Neuronal stem cell (in vitro differentiated cells): ENCODE measurements at regions not wholly inside any gene's neighbourhood (a gene's known extent, or its start where the extent isn't known, plus 50 kb on each side); places are given as distances from the start of the nearest gene placed in this dataset.
"Not testable (repeated sequence)": the region's sequence is repeated elsewhere in the genome, so short reads cannot be mapped to it uniquely, and the experiment has no call there.

ENCODE experiments used
- DNase-seq: peaks from one replicate; pipeline ENCODE4 v3.0.0-alpha.2; 2013; ENCODE audit warnings: low spot score
- H2AFZ ChIP-seq: one replicate; pipeline ENCODE4 v1.6.1; 2013; ENCODE audit warnings: mild to moderate bottlenecking, low read length, inconsistent platforms
- H2AK5ac ChIP-seq: 2 replicates; pipeline ENCODE4 v1.6.1; 2013; ENCODE audit warnings: low read depth, mild to moderate bottlenecking, inconsistent platforms, low read length, moderate library complexity, mixed read lengths
- H2BK120ac ChIP-seq: 2 replicates; pipeline ENCODE4 v1.6.1; 2013; ENCODE audit warnings: low read depth, mild to moderate bottlenecking, inconsistent platforms, low read length, moderate library complexity, mixed read lengths
- H2BK12ac ChIP-seq: one replicate; pipeline ENCODE4 v1.6.1; 2013; ENCODE audit warnings: low read length, inconsistent platforms
- H2BK15ac ChIP-seq: 2 replicates; pipeline ENCODE4 v1.6.1; 2013; ENCODE audit warnings: mild to moderate bottlenecking, low read length, inconsistent platforms, mixed read lengths
- H2BK5ac ChIP-seq: one replicate; pipeline ENCODE4 v1.6.1; 2013; ENCODE audit warnings: inconsistent platforms, mild to moderate bottlenecking, low read length, moderate library complexity
- H3K14ac ChIP-seq: one replicate; pipeline ENCODE4 v1.6.1; 2013; ENCODE audit warnings: low read length, inconsistent platforms
- H3K18ac ChIP-seq: 2 replicates; pipeline ENCODE4 v1.6.1; 2013; ENCODE audit warnings: low read length, inconsistent platforms
- H3K23ac ChIP-seq: 2 replicates; pipeline ENCODE4 v1.6.1; 2013; ENCODE audit warnings: low read depth, mild to moderate bottlenecking, mixed read lengths, low read length, inconsistent platforms; ENCODE audit not compliant: poor library complexity
- H3K27ac ChIP-seq: replicated peaks from 3 replicates; pipeline ENCODE4 v1.5.1; 2013; ENCODE audit warnings: low read length, inconsistent platforms
- H3K27me3 ChIP-seq, 3 experiments: 2 replicates each; pipeline ENCODE4 v1.6.1; 2013; ENCODE audit warnings: low read length in 3 of 3, mild to moderate bottlenecking in 2 of 3, inconsistent platforms in 1 of 3, low read depth in 1 of 3, mixed read lengths in 1 of 3, moderate library complexity in 1 of 3; ENCODE audit not compliant: control insufficient read depth in 3 of 3, insufficient read depth in 3 of 3
- H3K36me3 ChIP-seq, 2 donors: replicated peaks in 1 of 2; 2 replicates each; pipeline ENCODE4 v1.6.1; 2013; ENCODE audit warnings: low read length in 2 of 2; ENCODE audit not compliant: control insufficient read depth in 2 of 2, insufficient read depth in 2 of 2
- H3K4ac ChIP-seq: 2 replicates; pipeline ENCODE4 v1.6.1; 2013; ENCODE audit warnings: inconsistent platforms, mild to moderate bottlenecking, low read length, moderate library complexity
- H3K4me1 ChIP-seq, 2 donors: 1 replicate in 1 of 2; 2 replicates in 1 of 2; pipeline ENCODE4 v1.6.1; 2013; ENCODE audit warnings: low read length in 2 of 2, low read depth in 1 of 2; ENCODE audit not compliant: control insufficient read depth in 2 of 2, insufficient read depth in 1 of 2
- H3K4me2 ChIP-seq: one replicate; pipeline ENCODE4 v1.6.1; 2013; ENCODE audit warnings: mild to moderate bottlenecking, low read length, inconsistent platforms; ENCODE audit not compliant: insufficient read depth, poor library complexity, severe bottlenecking
- H3K4me3 ChIP-seq, 2 donors: 2 replicates each; pipeline ENCODE4 v1.5.1; 2013; ENCODE audit warnings: low read length in 2 of 2, mild to moderate bottlenecking in 2 of 2, inconsistent platforms in 1 of 2, moderate library complexity in 1 of 2
- H3K79me1 ChIP-seq: one replicate; pipeline ENCODE4 v1.6.1; 2013; ENCODE audit warnings: low read depth, mild to moderate bottlenecking, inconsistent platforms, low read length, moderate library complexity
- H3K9ac ChIP-seq: one replicate; pipeline ENCODE4 v1.6.1; 2013; ENCODE audit warnings: mild to moderate bottlenecking, low read depth, low read length, inconsistent platforms; ENCODE audit not compliant: poor library complexity
- H3K9me3 ChIP-seq, 2 donors: replicated peaks in 1 of 2; 2 replicates each; pipeline versions ENCODE3 to v1.6.1; 2013; ENCODE audit warnings: low read length in 2 of 2, mild to moderate bottlenecking in 2 of 2, inconsistent platforms in 1 of 2, low read depth in 1 of 2, mixed read lengths in 1 of 2, moderate library complexity in 1 of 2; ENCODE audit not compliant: control insufficient read depth in 2 of 2, insufficient read depth in 1 of 2
- H4K8ac ChIP-seq: one replicate; pipeline ENCODE4 v1.6.1; 2013; ENCODE audit warnings: low read depth, mild to moderate bottlenecking, inconsistent platforms, low read length, moderate library complexity
- H4K91ac ChIP-seq: one replicate; pipeline ENCODE4 v1.6.1; 2013; ENCODE audit warnings: low read length, low read depth, mild to moderate bottlenecking, inconsistent platforms; ENCODE audit not compliant: poor library complexity
- WGBS, 2 donors: extraction: QIAGEN DNeasy Blood & Tissue Kit; methylation state at CpG; one replicate each; pipeline ENCODE4 v1.1.7; 2013; ENCODE audit warnings: missing lambda C conversion rate in 2 of 2, mixed read lengths in 1 of 2; ENCODE audit not compliant: insufficient read length in 2 of 2, insufficient replicate concordance in 1 of 2; ENCODE audit errors: extremely low coverage in 2 of 2; 5-methylcytosine and 5-hydroxymethylcytosine counted together

- Histone ChIP-seq H3K9me3 (peaks cover 0 to 4% of the 10 kb centered on the region in 2 donors), H3K9ac (no peak overlapping the region), H2BK12ac (no peak overlapping the region), H2BK15ac (no peak overlapping the region), H3K18ac (no peak overlapping the region), H3K27me3 (no peaks in the 10 kb centered on the region), H2AK5ac (no peak overlapping the region), H3K36me3 (no peaks in the 10 kb centered on the region), H3K79me1 (no peaks in the 10 kb centered on the region), H4K8ac (no peak overlapping the region), H3K4me2 (no peak overlapping the region), H2BK5ac (no peak overlapping the region), H3K14ac (no peak overlapping the region), H3K27ac (no peak overlapping the region), H3K4me1 (peaks cover 0 to 3% of the 10 kb centered on the region in 2 donors), H3K4ac (no peak overlapping the region), H4K91ac (no peak overlapping the region), H2AFZ (no peak overlapping the region), H3K23ac (no peak overlapping the region), H2BK120ac (no peak overlapping the region), H3K4me3 (no peak overlapping the region)
- no CpG with 5 or more reads among the region's 2 CpGs for WGBS, 2 donors
- DNase-seq, result no peak
These were observed 151.1 kb upstream of the TBX3 start for GRCh38 chr12:114835031-114835430.

- Histone ChIP-seq H2BK120ac (no peak overlapping the region), H3K27ac (no peak overlapping the region), H2AK5ac (no peak overlapping the region), H2AFZ (no peak overlapping the region), H3K18ac (no peak overlapping the region), H3K4me1 (peaks cover 0 to 3% of the 10 kb centered on the region in 2 donors), H2BK5ac (no peak overlapping the region), H2BK12ac (no peak overlapping the region), H4K91ac (no peak overlapping the region), H3K4ac (no peak overlapping the region), H3K79me1 (no peaks in the 10 kb centered on the region), H3K4me2 (no peak overlapping the region), H3K9me3 (peaks cover 0 to 4% of the 10 kb centered on the region in 2 donors), H3K36me3 (no peaks in the 10 kb centered on the region), H3K4me3 (no peak overlapping the region), H4K8ac (no peak overlapping the region), H3K9ac (no peak overlapping the region), H3K14ac (no peak overlapping the region), H3K23ac (no peak overlapping the region), H3K27me3 (no peaks in the 10 kb centered on the region), H2BK15ac (no peak overlapping the region)
- no CpG with 5 or more reads among the region's 3 CpGs for WGBS, 2 donors
- no peak for DNase-seq
These were observed 150.6 kb upstream of the TBX3 start for GRCh38 chr12:114834621-114835020.

DNA sequence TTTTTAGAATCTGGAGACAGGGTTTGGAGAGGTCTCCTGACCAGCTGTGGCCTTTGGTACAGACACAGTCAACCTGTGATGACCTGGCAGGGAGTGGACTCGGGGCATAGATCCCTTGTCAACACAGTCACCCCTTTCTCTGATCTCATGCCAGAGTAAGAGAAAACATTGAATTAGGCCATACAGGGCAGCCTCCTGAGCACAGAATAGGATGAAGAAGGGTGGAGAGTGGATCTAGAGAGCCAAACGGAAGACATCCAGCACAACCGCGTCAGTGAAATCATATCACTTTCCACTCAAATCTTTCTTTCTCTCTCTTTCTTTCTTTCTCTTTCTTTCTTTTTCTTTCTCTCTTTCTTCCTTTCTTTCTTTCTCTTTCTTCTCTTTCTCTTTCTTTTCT, 145.9 kb upstream of the TBX3 start:
- Histone ChIP-seq H3K18ac (no peak overlapping the region), H3K4me1 (no peaks in the 10 kb centered on the region), H3K14ac (no peak overlapping the region), H3K9me3 (no peaks in the 10 kb centered on the region), H3K27ac (no peak overlapping the region), H4K91ac (no peak overlapping the region), H2BK5ac (no peak overlapping the region), H4K8ac (no peak overlapping the region), H3K36me3 (no peaks in the 10 kb centered on the region), H3K4me3 (no peak overlapping the region), H3K79me1 (no peaks in the 10 kb centered on the region), H2BK120ac (no peak overlapping the region), H3K9ac (no peak overlapping the region), H2BK12ac (no peak overlapping the region), H2BK15ac (no peak overlapping the region), H2AK5ac (no peak overlapping the region), H3K27me3 (no peaks in the 10 kb centered on the region), H3K23ac (no peak overlapping the region), H3K4me2 (no peak overlapping the region), H2AFZ (no peak overlapping the region), H3K4ac (no peak overlapping the region)
- WGBS, 2 donors, result no CpG with 5 or more reads among the region's 4 CpGs
- DNase-seq, result no peak

DNA sequence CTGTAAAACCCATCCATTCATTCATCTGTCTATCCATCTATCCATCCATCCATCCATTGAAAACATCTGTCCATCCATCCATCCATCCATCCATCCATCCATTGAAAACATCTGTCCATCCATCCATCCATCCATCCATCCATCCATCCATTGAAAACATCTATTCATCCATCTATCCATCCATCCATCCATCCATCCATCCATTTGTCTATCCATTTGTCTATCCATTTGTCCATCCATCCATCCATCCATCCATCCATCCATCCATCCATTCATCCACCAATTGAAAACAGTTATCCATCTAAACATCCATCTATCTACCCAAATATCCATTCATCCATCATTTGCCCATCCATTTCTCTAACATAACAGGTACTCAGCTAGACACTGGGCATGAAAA, 145.3 kb upstream of the TBX3 start:
- H3K14ac ChIP-seq, H2AK5ac ChIP-seq, H3K27ac ChIP-seq, H3K18ac ChIP-seq, H2BK5ac ChIP-seq, H3K23ac ChIP-seq, H3K9me3 ChIP-seq, H3K4ac ChIP-seq, H3K4me3 ChIP-seq, H3K4me2 ChIP-seq, H4K91ac ChIP-seq, H3K36me3 ChIP-seq, H4K8ac ChIP-seq, H2BK15ac ChIP-seq, H2BK12ac ChIP-seq, H3K4me1 ChIP-seq, H3K79me1 ChIP-seq, H2AFZ ChIP-seq, H3K9ac ChIP-seq, H3K27me3 ChIP-seq, H2BK120ac ChIP-seq, DNase-seq: not testable (repeated sequence)
